ENCODE measurements at regions not wholly inside any gene's neighbourhood (a gene's known extent, or its start where the extent isn't known, plus 50 kb on each side); places are given as distances from the start of the nearest gene placed in this dataset.

DNA sequence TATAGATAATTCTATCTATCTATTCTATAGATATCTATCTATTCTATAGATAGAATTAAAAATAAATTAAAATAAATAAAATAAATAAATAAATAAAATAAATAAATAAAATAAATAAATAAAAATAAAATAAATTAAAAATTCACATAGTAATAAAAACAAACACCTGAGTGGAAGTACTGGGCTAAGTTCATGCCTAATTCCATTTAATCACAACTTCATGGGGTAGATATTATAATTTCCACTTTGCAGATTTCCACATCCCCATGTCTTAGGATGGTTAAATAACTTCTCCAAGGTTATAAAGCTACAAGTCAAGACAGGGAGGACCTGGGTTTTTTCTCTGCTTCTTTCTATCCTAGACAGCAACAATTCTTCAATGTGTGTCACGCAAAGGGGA is 261.4 kb upstream of the MEX3C start:
- no peak overlapping the region for H3K4me3 ChIP-seq (ENCODE audit: low read depth, low read length)
- TF ChIP-seq, protein P1, sequence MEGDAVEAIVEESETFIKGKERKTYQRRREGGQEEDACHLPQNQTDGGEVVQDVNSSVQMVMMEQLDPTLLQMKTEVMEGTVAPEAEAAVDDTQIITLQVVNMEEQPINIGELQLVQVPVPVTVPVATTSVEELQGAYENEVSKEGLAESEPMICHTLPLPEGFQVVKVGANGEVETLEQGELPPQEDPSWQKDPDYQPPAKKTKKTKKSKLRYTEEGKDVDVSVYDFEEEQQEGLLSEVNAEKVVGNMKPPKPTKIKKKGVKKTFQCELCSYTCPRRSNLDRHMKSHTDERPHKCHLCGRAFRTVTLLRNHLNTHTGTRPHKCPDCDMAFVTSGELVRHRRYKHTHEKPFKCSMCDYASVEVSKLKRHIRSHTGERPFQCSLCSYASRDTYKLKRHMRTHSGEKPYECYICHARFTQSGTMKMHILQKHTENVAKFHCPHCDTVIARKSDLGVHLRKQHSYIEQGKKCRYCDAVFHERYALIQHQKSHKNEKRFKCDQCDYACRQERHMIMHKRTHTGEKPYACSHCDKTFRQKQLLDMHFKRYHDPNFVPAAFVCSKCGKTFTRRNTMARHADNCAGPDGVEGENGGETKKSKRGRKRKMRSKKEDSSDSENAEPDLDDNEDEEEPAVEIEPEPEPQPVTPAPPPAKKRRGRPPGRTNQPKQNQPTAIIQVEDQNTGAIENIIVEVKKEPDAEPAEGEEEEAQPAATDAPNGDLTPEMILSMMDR (IDR thresholded peaks at IDR 0.05; ENCODE audit: insufficient read depth, low read depth, low read length): no peak
- POLR2A ChIA-PET: no interaction called here
- H3K27me3 ChIP-seq (ENCODE audit: control insufficient read depth, insufficient read depth, low read length): no peaks in the 10 kb centered on the region
- DNase-seq (ENCODE audit: low read depth): no peak
- H3K36me3 ChIP-seq (ENCODE audit: control insufficient read depth, insufficient read depth, low read length): no peaks in the 10 kb centered on the region
- CTCF ChIA-PET: no interaction called here

DNA sequence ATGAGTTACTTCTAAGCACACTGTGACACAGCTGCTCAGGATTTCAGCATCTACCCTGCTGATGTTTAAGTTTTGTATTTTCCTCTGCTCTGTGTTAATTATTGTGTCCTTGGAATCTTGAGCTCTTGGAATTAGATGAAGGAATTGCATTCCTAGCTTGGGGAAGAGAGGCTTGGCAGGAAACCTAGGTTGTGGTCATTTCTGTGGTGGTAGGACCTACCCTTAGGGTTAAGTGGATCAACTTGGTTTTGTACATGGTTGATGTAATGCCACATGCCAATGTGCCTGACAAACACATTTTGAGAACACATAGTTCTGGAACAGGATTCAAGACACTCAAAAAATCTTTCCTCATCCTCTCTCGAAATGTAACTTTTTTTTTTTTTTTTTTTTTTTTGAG is 264.5 kb upstream of the MEX3C start:
- H3K4me3 ChIP-seq (ENCODE audit: low read depth, low read length): no peak overlapping the region
- POLR2A ChIA-PET: no interaction called here
- no peaks in the 10 kb centered on the region for H3K27me3 ChIP-seq (ENCODE audit: control insufficient read depth, insufficient read depth, low read length)
- TF ChIP-seq, protein P1 (IDR thresholded peaks at IDR 0.05; ENCODE audit: insufficient read depth, low read depth, low read length): no peak
- DNase-seq (ENCODE audit: low read depth): no peak
- CTCF ChIA-PET: no interaction called here
- H3K36me3 ChIP-seq (ENCODE audit: control insufficient read depth, insufficient read depth, low read length): no peaks in the 10 kb centered on the region

DNA sequence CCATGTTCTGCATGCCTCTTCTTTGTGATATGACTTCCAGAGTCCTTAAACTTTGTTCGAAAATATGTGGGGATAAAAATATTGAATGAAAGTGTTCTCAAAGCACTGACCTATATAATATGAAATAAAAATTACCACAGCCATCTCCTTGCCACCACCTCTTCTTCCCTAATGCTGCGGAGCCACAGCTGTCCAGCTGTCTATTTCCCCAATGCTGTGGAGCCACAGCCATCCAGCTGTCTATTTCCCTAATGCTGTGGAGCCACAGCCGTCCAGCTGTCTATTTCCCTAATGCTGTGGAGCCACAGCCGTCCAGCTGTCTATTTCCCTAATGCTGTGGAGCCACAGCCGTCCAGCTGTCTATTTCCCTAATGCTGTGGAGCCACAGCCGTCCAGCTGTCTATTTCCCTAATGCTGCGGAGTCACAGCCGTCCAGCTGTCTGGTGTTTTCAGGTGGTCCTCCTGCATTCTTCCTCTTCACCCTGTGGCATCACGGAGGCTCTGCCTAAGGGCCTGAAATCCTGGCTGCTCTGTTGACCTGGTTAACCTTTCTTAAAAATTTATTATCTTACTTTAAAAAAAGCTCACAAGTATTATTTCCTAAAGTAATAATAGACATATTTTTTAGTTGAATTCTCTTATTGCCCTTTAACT is 266.1 kb upstream of the MEX3C start:
- no peak for DNase-seq (ENCODE audit: low read depth)
- CTCF ChIA-PET: no interaction called here
- TF ChIP-seq, protein P1 (IDR thresholded peaks at IDR 0.05; ENCODE audit: insufficient read depth, low read depth, low read length): no peak
- Histone ChIP-seq H3K27me3 (ENCODE audit: control insufficient read depth, insufficient read depth, low read length) (no peaks in the 10 kb centered on the region), H3K4me3 (ENCODE audit: low read depth, low read length) (no peak overlapping the region), H3K36me3 (ENCODE audit: control insufficient read depth, insufficient read depth, low read length) (no peaks in the 10 kb centered on the region)
- POLR2A ChIA-PET: no interaction called here

DNA sequence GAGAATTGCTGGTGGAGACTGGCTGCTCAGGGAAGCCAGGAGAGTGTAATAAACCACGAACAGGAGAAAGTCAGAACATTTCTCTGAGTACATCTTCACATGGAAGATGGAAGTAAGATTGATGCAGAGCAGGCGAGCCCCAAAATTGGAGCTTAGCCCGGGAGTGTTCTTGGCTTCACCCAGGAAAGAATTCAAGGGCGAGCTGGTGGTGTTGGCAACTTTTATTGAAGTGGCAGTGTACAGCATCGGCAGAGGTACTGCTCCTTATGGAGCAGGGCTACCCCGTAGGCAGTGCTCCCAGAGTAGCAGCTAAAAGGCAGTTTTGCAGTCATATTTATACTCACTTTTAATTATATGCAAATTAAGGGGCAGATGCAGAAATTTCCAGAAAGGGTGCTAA is 281.4 kb upstream of the MEX3C start:
- ChIA-PET POLR2A (no interaction called here), CTCF (no interaction called here)
- no peak for DNase-seq (ENCODE audit: low read depth)
- no peaks in the 10 kb centered on the region for H3K36me3 ChIP-seq (ENCODE audit: control insufficient read depth, insufficient read depth, low read length)
- H3K4me3 ChIP-seq (ENCODE audit: low read depth, low read length): no peak overlapping the region
- H3K27me3 ChIP-seq (ENCODE audit: control insufficient read depth, insufficient read depth, low read length): no peaks in the 10 kb centered on the region
- TF ChIP-seq, protein P1 (IDR thresholded peaks at IDR 0.05; ENCODE audit: insufficient read depth, low read depth, low read length): no peak

DNA sequence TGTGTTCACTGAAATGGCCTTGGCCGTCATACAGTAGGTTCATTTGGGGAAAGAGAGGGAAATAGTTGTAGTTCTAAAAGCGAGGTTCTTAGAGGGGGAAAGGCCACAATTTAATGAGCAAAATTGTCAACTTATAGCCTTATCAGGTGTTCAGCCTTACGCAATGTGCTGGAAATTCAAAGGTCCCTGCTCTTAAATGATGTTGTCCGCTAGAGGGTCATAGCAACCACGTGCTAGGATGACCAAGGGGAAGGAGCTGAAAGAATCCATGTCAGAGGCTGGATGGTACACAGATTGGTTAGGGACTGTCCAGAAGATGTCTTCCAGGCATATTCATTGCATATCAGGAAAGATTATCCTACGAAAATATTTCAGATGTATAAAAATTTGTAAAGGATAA is 282.3 kb upstream of the MEX3C start:
- ChIA-PET POLR2A (no interaction called here), CTCF (interaction anchor here (1.4 kb wide), 1 partner anchor 13 kb away, joined by 3 read pairs; no protein-coding TSS in a partner anchor)
- TF ChIP-seq, protein P1 (IDR thresholded peaks at IDR 0.05; ENCODE audit: insufficient read depth, low read depth, low read length): no peak
- no peak overlapping the region for H3K4me3 ChIP-seq (ENCODE audit: low read depth, low read length)
- DNase-seq (ENCODE audit: low read depth): no peak
- H3K36me3 ChIP-seq (ENCODE audit: control insufficient read depth, insufficient read depth, low read length): no peaks in the 10 kb centered on the region
- no peaks in the 10 kb centered on the region for H3K27me3 ChIP-seq (ENCODE audit: control insufficient read depth, insufficient read depth, low read length)
